ENCODE measurements at regions not wholly inside any gene's neighbourhood (a gene's known extent, or its start where the extent isn't known, plus 50 kb on each side); places are given as distances from the start of the nearest gene placed in this dataset.

DNA sequence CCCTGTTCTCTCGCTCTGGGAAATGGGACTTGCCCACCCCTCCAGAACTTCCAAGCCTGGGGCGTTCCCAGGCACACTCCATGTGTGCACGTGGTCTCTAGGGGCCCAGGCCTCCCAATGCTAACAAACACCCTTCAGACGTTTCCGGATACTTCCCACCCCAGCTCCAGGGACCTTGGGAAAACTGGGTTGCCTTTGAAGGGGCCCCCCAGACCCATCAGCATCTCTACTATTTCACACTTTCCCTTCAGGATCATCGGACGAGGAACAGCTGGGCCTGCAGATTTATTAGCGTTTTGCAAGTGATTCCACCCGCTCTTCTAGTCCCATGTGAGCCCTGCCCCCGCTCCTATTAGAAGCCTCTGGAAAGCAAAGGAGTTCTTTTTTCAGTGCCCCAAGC is 63.2 kb downstream of the MAGEF1 start:
- TF ChIP-seq, protein P1, sequence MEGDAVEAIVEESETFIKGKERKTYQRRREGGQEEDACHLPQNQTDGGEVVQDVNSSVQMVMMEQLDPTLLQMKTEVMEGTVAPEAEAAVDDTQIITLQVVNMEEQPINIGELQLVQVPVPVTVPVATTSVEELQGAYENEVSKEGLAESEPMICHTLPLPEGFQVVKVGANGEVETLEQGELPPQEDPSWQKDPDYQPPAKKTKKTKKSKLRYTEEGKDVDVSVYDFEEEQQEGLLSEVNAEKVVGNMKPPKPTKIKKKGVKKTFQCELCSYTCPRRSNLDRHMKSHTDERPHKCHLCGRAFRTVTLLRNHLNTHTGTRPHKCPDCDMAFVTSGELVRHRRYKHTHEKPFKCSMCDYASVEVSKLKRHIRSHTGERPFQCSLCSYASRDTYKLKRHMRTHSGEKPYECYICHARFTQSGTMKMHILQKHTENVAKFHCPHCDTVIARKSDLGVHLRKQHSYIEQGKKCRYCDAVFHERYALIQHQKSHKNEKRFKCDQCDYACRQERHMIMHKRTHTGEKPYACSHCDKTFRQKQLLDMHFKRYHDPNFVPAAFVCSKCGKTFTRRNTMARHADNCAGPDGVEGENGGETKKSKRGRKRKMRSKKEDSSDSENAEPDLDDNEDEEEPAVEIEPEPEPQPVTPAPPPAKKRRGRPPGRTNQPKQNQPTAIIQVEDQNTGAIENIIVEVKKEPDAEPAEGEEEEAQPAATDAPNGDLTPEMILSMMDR (IDR thresholded peaks at IDR 0.05), result no peak
- TF ChIP-seq POLR2A (IDR thresholded peaks at IDR 0.05) (no peak), EP300 (IDR thresholded peaks at IDR 0.05) (no peak), POLR2AphosphoS5 (IDR thresholded peaks at IDR 0.05) (peak in 1 of 2 donors; percentile 11)
